Loucy (cell line): ENCODE measurements at regions not wholly inside any gene's neighbourhood (a gene's known extent, or its start where the extent isn't known, plus 50 kb on each side); places are given as distances from the start of the nearest gene placed in this dataset.

Experiments
- CTCF ChIP-seq: fragments of 200-600 bp; sonication (generic); conservative IDR thresholded peaks from 2 replicates; pipeline ENCODE4 v1.5.1; 2014; ENCODE audit warnings: mild to moderate bottlenecking, antibody characterized with exemption, low read length
- EZH2phosphoT487 ChIP-seq: fragments of 200-600 bp; IDR thresholded peaks from 2 replicates; pipeline ENCODE4 v1.6.1; 2018; ENCODE audit warnings: antibody characterized with exemption, mild to moderate bottlenecking, moderate library complexity, borderline replicate concordance

GRCh38 chrX:122055979-122056715, 1008.7 kb downstream of the GLUD2 start:
- no peak for TF ChIP-seq CTCF
- no peak for TF ChIP-seq EZH2phosphoT487
